ENCODE measurements at regions not wholly inside any gene's neighbourhood (a gene's known extent, or its start where the extent isn't known, plus 50 kb on each side); places are given as distances from the start of the nearest gene placed in this dataset.

DNA sequence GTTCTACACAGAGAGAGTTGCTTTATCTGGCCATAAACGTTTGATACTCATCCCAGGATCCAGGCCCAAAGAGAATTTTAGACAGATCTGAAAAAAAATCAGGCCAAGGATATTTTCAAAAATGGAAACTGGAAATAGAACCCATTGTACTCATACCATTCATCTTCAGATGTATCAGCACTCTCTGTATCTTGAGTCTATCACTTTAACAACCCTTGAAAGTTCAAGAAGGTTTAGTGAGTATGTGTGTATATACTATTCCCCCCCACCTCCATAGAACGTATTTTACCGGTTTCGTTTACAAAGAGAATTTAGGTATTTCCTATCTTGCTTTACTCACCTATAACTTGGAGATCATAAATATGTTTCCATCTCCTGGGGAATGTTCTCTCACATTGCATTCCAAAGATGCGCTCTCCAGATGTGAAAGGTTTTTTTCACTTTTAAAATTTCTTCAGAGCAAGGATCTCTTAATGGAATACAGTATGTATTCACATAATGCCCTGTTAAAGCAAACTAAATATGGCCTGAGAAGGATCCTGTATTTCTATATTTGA is 105.5 kb upstream of the TUT7 start:
- DNase-seq (ENCODE audit: insufficient read length), result no peak
- TF ChIP-seq TAF1 (IDR thresholded peaks at IDR 0.05; ENCODE audit: borderline replicate concordance, low read depth, low read length), result no peak
- no peak for TF ChIP-seq POLR2A (IDR thresholded peaks at IDR 0.05; ENCODE audit: low read depth, low read length)
- TF ChIP-seq POLR2AphosphoS5 (IDR thresholded peaks at IDR 0.05; ENCODE audit: low read depth, low read length), result no peak
- FAIRE-seq, result no peak

DNA sequence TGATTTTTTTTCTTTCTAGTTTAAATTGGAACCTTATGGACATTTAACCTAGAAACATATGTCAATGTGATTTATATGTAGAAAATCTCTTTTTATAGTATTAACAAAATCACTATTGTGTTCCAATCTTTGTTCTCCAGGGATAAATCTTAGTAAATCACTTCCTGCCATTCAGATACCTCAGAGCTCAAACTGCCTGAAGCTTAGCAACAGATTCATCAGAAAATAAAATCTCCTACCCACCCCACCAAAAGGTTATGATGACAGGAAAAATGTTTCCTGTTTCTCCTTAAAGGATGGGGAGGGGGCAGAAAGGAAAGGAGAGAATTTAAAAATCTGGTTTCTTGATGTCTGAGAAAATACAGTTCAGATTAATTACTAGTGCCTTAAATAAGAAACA is 105.0 kb upstream of the TUT7 start:
- no peak for FAIRE-seq
- TF ChIP-seq TAF1 (IDR thresholded peaks at IDR 0.05; ENCODE audit: borderline replicate concordance, low read depth, low read length) (no peak), POLR2A (IDR thresholded peaks at IDR 0.05; ENCODE audit: low read depth, low read length) (no peak), POLR2AphosphoS5 (IDR thresholded peaks at IDR 0.05; ENCODE audit: low read depth, low read length) (no peak)
- DNase-seq (ENCODE audit: insufficient read length), result no peak

DNA sequence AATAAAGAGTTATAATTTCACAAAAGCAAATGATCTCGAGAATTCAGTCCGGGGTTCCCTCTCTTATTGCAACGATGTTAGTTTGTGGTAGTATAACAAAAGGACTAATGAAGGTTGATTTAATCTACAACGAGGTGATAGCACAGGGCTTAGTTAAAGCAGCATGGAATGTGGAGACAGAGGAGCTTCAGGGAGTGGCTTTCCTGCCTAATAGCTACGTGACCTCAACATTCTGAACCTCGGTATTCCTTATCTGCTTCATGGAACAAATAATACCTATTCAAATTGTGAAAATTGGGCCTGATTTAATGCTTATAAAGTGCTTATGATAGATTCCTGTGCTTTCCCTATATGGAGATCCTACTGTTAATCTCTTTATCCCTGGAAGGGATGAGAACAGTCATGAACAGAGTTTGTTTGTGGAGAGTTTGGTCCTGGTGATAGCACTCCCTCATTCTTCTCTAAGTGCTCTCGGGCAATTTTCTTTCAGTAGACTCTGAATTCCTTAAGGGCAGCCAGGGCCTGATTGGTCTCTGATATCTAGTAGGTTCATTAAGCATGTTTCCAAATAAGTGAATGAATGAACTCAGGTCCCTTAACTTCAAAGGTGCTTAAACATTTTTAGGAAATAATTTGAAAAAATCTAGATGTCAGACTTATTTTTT is 104.1 kb upstream of the TUT7 start:
- FAIRE-seq, result no peak
- no peak for TF ChIP-seq POLR2A (IDR thresholded peaks at IDR 0.05; ENCODE audit: low read depth, low read length)
- no peak for TF ChIP-seq TAF1 (IDR thresholded peaks at IDR 0.05; ENCODE audit: borderline replicate concordance, low read depth, low read length)
- no peak for TF ChIP-seq POLR2AphosphoS5 (IDR thresholded peaks at IDR 0.05; ENCODE audit: low read depth, low read length)

DNA sequence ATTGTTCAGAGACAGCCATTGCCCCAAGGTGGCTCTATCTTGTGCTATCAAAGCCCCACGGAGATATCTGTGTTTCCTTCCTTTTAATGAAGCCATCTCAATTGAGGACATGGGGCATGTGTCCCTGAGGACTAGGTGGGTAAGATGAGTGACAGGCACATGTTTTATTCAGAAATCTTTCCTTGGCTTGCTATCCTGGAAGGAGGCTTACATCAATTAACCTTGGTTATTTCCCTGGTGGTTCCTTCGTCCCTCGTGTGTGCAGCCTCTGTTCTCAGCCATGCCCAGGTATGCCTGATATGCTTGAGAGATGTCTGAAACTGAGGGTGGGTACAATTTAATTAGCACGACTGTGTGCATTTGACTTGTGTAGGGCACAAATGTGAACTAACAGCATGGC is 102.2 kb upstream of the TUT7 start:
- TF ChIP-seq POLR2AphosphoS5 (IDR thresholded peaks at IDR 0.05; ENCODE audit: low read depth, low read length) (no peak), TAF1 (IDR thresholded peaks at IDR 0.05; ENCODE audit: borderline replicate concordance, low read depth, low read length) (no peak), POLR2A (IDR thresholded peaks at IDR 0.05; ENCODE audit: low read depth, low read length) (no peak)
- DNase-seq (ENCODE audit: insufficient read length) (no peak), FAIRE-seq (no peak)

More for the DNA sequence above, 104.1 kb upstream of the TUT7 start:
- DNase-seq (ENCODE audit: insufficient read length), result no peak

DNA sequence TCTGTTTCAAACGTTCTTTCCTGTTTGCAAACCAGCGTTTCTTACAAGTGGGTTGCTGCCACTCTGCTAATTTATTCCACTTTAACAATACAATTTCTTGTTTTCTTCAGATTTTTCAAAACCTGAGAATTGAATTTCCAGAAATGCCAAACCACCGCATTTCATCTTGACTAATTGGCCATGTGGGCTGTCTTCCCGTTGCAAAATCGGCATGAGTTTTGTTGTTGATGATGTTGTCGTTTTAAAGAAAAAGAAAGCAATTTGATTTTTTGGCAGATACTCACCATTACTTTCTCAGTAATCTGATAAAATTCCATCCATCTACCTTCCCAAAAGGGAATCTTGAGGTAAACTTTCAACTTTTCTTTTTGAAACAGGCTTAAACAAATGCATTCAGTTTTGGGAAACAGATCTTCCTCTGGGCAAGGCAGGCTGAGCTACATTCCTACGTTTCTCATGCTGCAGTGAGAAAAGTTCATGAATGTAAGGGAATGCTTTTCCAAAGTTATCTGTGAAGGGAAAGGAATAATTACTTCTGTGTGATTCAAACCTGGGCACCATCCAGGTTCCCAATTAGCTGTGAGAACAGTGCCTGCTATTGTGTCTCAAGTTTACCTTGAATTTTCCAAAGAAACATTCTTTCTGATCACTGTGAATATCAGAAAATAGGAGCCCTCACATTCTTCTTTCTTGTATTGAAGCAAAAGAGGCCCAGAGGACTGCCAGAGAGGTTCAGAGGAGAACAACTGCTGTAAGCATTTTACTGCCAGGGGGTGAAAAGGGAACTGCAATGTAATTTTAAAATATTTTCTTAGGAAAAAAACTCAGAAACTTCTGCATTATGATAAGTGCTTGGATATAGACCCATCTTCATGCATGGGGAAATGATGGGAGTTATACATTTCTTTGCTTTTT is 100.7 kb upstream of the TUT7 start:
- TF ChIP-seq POLR2A (IDR thresholded peaks at IDR 0.05; ENCODE audit: low read depth, low read length), result no peak
- no peak for TF ChIP-seq TAF1 (IDR thresholded peaks at IDR 0.05; ENCODE audit: borderline replicate concordance, low read depth, low read length)
- no peak for TF ChIP-seq POLR2AphosphoS5 (IDR thresholded peaks at IDR 0.05; ENCODE audit: low read depth, low read length)
- FAIRE-seq, result no peak
- no peak for DNase-seq (ENCODE audit: insufficient read length)

DNA sequence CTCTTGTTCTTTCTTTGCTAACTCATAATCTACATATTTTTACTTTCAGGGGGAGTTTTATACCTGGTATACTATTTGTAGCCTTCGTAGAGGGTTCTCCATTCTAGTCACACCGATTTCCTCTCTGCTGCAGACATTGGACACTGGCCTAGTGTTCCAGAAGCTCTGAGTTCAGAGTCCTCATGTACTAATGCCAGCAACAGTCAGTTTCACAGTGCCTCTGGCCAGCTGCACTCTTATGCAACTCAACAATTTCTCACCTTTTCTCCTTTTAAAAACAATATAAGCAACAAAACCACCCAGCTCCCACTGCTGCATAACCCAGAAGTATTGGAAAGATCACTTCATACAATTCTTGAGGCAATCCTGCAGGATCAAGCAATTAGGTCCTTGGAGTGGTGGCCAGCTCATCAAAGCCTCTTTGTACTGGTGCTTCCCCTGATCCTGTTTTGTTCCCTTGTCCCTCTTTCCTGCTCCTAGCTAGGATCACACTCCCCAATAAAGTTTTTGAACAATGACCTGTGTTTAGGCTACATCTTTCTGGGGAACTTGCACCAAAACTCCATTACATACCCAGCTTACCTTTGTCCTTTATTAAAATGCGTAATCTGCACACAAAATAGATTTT is 98.1 kb upstream of the TUT7 start:
- FAIRE-seq, result no peak
- no peak for DNase-seq (ENCODE audit: insufficient read length)
- TF ChIP-seq POLR2A (IDR thresholded peaks at IDR 0.05; ENCODE audit: low read depth, low read length), result no peak
- TF ChIP-seq TAF1 (IDR thresholded peaks at IDR 0.05; ENCODE audit: borderline replicate concordance, low read depth, low read length), result no peak
- no peak for TF ChIP-seq POLR2AphosphoS5 (IDR thresholded peaks at IDR 0.05; ENCODE audit: low read depth, low read length)

DNA sequence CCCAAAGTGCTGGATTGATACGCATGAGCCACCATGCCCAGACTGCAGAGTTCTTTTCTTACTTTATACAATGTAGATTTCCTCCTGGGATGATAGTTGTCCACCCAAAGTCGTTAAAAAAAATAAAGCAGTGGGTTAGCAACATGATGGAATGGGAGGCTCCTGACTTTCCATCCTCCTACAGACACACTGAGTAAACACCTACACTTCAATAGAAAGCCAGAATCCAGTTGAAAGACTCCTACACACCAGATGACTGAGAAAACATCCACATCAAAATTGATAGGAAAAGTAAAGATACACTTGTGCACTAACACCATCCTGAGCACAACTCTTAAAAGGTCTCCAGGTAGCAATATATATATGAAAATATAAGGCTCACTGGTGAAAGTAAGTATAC is 95.0 kb upstream of the TUT7 start:
- FAIRE-seq (no peak), DNase-seq (ENCODE audit: insufficient read length) (no peak)
- TF ChIP-seq TAF1 (IDR thresholded peaks at IDR 0.05; ENCODE audit: borderline replicate concordance, low read depth, low read length) (no peak), POLR2AphosphoS5 (IDR thresholded peaks at IDR 0.05; ENCODE audit: low read depth, low read length) (no peak), POLR2A (IDR thresholded peaks at IDR 0.05; ENCODE audit: low read depth, low read length) (no peak)

DNA sequence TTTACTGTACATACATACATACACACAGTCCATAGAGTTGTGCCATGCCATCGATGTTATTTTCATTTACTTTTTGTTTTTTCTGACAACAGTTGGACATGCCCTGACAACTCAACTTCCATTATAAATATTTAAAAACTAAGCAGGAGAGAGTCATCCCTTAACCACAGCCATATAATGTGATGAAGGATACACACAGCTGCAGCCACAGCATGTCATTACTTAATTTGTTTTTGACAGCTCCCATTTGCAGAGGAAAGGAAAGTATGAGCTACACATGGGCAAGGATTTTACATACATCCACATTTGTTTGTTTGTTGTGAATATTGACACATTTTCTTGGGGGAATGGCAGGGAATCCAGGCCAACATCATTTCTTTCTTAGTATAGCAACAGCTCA is 91.5 kb upstream of the TUT7 start:
- DNase-seq (ENCODE audit: insufficient read length), result no peak
- no peak for FAIRE-seq
- no peak for TF ChIP-seq POLR2A (IDR thresholded peaks at IDR 0.05; ENCODE audit: low read depth, low read length)
- TF ChIP-seq POLR2AphosphoS5 (IDR thresholded peaks at IDR 0.05; ENCODE audit: low read depth, low read length), result no peak
- no peak for TF ChIP-seq TAF1 (IDR thresholded peaks at IDR 0.05; ENCODE audit: borderline replicate concordance, low read depth, low read length)

DNA sequence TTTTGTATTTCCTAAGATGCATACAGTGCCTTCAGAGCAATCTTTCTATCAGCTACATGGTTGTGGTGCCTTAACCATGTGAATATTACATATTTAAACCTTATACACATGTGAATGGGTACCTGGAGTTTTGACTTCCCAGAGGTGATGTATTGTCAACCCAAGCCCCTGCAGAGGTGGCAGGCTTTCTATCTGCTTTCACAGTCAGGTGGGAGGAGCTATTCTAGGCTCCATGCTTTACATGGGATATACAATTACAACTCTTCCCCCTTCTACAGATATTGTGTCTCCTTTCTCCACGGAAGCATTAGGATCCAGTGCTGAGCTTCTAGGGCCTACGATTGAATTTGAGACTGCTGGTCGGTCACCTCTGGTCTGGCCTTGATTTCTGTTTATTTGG is 89.8 kb upstream of the TUT7 start:
- DNase-seq (ENCODE audit: insufficient read length), result no peak
- FAIRE-seq, result no peak
- TF ChIP-seq POLR2A (IDR thresholded peaks at IDR 0.05; ENCODE audit: low read depth, low read length), result no peak
- TF ChIP-seq TAF1 (IDR thresholded peaks at IDR 0.05; ENCODE audit: borderline replicate concordance, low read depth, low read length), result no peak
- TF ChIP-seq POLR2AphosphoS5 (IDR thresholded peaks at IDR 0.05; ENCODE audit: low read depth, low read length), result no peak

DNA sequence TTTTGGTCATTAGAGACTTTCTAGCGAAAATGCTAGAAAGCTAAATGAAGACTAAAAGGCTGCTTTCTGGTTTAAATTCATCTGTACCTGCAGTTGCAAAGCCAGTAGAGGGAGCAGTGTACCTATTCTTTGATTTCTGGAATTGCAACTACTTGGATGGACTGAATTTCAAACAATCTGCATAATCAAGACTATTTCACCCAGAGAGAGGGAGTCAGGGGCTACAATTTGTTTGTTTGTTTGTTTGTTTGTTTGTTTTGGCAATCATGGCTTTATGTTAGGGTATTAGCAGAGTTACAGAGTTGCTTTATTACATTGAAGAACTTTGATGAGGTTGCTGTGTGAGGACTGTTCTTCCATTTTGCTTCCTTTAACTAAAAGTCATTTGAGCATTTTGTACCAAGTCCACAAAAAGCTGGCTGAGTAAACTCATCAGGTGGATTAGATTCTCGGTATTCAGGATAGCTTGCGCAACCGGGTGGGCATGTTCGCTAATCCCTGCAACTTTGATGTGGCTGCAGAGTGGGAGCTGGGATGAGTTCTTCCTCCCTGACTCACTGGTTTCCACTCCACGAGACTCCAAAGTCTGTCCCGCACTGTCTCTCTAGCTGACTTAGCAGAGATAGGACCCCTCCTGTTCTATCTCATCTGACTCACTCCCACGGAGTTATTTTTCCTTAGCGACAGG is 80.0 kb upstream of the TUT7 start:
- no peak for FAIRE-seq

More for the DNA sequence above, 80.0 kb upstream of the TUT7 start:
- TF ChIP-seq TAF1 (IDR thresholded peaks at IDR 0.05; ENCODE audit: borderline replicate concordance, low read depth, low read length), result no peak
- TF ChIP-seq POLR2AphosphoS5 (IDR thresholded peaks at IDR 0.05; ENCODE audit: low read depth, low read length), result no peak
- TF ChIP-seq POLR2A (IDR thresholded peaks at IDR 0.05; ENCODE audit: low read depth, low read length), result no peak
- DNase-seq (ENCODE audit: insufficient read length), result no peak

Measured in GM12892 (cell line).